Activated T-helper 17 cell treated with anti-CD3 and anti-CD28 coated beads, Interleukin-2, amount 50 U/mL, for 72 hours (primary cell): ENCODE measurements at regions not wholly inside any gene's neighbourhood (a gene's known extent, or its start where the extent isn't known, plus 50 kb on each side); places are given as distances from the start of the nearest gene placed in this dataset.
A peak's percentile ranks its signal among the peaks of the same experiment; 100 is the strongest.

Source experiments
- ATAC-seq: fragments of 150-1000 bp; cut with Tn5 transposase; replicated peaks from 2 replicates; pipeline ENCODE4 v1.10.0; 2021; ENCODE audit warnings: mild to moderate bottlenecking, moderate library complexity
- H3K27ac Mint-ChIP-seq: one replicate; pipeline ENCODE4 v1.8.0; 2022; ENCODE audit warnings: mixed read lengths
- H3K27me3 Mint-ChIP-seq: one replicate; pipeline ENCODE4 v1.8.0; 2022; ENCODE audit warnings: mixed read lengths
- H3K36me3 Mint-ChIP-seq: one replicate; pipeline ENCODE4 v1.8.0; 2022; ENCODE audit warnings: low read depth, mild to moderate bottlenecking, mixed read lengths
- H3K4me1 Mint-ChIP-seq: one replicate; pipeline ENCODE4 v1.8.0; 2022; ENCODE audit warnings: mixed read lengths
- H3K4me3 Mint-ChIP-seq: one replicate; pipeline ENCODE4 v1.8.0; 2022; ENCODE audit warnings: mild to moderate bottlenecking, mixed read lengths
- H3K9me3 Mint-ChIP-seq: one replicate; pipeline ENCODE4 v1.8.0; 2022; ENCODE audit warnings: mixed read lengths

GRCh38 chr2:11097854-11098387 lies 57.3 kb upstream of the SLC66A3 start:
- Mint-ChIP-seq H3K27ac (no peak overlapping the region), H3K4me1 (no peaks in the 10 kb centered on the region), H3K27me3 (no peaks in the 10 kb centered on the region)

DNA sequence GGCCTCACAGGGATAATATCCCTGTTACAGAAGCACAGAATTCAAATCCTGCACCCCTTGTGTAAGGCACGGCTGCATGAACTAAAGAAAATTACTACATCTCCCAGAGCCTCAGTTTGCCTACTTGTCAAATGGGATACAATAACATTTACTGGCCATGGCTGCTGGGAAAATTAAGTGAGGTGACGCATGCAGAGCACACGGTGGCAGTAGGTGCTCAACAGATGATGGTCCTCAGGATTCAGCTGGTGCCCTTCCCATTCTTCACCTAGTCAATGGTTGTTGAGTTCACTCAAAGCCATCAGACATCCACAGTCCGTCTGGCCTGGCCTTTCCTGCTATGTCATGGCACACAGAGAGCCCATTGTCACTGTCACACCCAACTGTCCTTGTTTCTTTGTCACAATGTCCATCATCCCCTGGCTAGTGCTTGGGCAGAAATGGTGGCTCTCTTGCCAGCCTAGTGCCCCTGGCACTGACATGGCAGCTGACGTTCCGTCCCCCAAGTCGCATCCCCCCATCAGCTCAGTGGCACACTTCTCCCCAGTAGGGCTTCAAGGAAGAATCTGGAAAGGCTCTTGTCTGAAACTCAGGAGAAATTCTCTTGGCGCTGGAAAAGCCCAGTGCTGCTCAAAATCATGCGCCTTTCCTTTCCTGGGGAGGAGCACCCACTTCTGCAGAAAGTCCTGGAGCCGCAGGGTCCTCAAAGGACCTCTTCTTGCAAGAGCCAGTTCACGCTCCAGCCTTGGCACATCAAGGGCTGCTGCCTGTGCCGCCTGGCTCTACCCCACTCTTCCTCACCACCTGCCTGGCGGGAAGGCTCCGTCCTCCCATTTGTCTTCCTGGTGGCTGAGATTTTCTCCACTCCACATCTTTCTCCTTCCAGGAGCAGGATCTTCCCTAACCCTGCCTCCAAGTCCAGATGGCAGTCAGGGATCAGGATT lies 55.9 kb upstream of the SLC66A3 start:
- no peak overlapping the region for H3K4me3 Mint-ChIP-seq
- H3K4me1 Mint-ChIP-seq, result peaks cover 7% of the 10 kb centered on the region
- H3K27me3 Mint-ChIP-seq, result no peaks in the 10 kb centered on the region
- H3K9me3 Mint-ChIP-seq, result no peaks in the 10 kb centered on the region
- no peak overlapping the region for H3K27ac Mint-ChIP-seq
- H3K36me3 Mint-ChIP-seq, result no peaks in the 10 kb centered on the region
- ATAC-seq, result no peak

More at GRCh38 chr2:11097854-11098387, 57.3 kb upstream of the SLC66A3 start:
- H3K36me3 Mint-ChIP-seq, result no peaks in the 10 kb centered on the region
- no peaks in the 10 kb centered on the region for H3K9me3 Mint-ChIP-seq
- no peak overlapping the region for H3K4me3 Mint-ChIP-seq
- no peak for ATAC-seq

GRCh38 chr2:11100130-11100529 lies 55.1 kb upstream of the SLC66A3 start:
- Mint-ChIP-seq H3K27me3 (no peaks in the 10 kb centered on the region), H3K36me3 (no peaks in the 10 kb centered on the region), H3K9me3 (no peaks in the 10 kb centered on the region)

GRCh38 chr2:11100976-11101375 lies 54.3 kb upstream of the SLC66A3 start:
- peaks cover 16% of the 10 kb centered on the region for H3K4me1 Mint-ChIP-seq
- no peaks in the 10 kb centered on the region for H3K27me3 Mint-ChIP-seq
- H3K36me3 Mint-ChIP-seq, result no peaks in the 10 kb centered on the region
- no peak overlapping the region for H3K4me3 Mint-ChIP-seq
- no peak for ATAC-seq
- H3K27ac Mint-ChIP-seq, result no peak overlapping the region
- H3K9me3 Mint-ChIP-seq, result no peaks in the 10 kb centered on the region

More at GRCh38 chr2:11100130-11100529, 55.1 kb upstream of the SLC66A3 start:
- no peak overlapping the region for H3K27ac Mint-ChIP-seq
- no peak overlapping the region for H3K4me3 Mint-ChIP-seq
- no peak for ATAC-seq
- peaks cover 12% of the 10 kb centered on the region for H3K4me1 Mint-ChIP-seq

- Mint-ChIP-seq H3K27me3 (no peaks in the 10 kb centered on the region), H3K4me3 (no peak overlapping the region), H3K4me1 (peaks cover 17% of the 10 kb centered on the region), H3K36me3 (no peaks in the 10 kb centered on the region), H3K27ac (no peak overlapping the region), H3K9me3 (no peaks in the 10 kb centered on the region)
- no peak for ATAC-seq
Measured at GRCh38 chr2:11101430-11101829, 53.8 kb upstream of the SLC66A3 start.

- no peak for ATAC-seq
- peaks cover 17% of the 10 kb centered on the region for H3K4me1 Mint-ChIP-seq
- H3K36me3 Mint-ChIP-seq, result no peaks in the 10 kb centered on the region
- no peak overlapping the region for H3K27ac Mint-ChIP-seq
- H3K9me3 Mint-ChIP-seq, result no peaks in the 10 kb centered on the region
- H3K4me3 Mint-ChIP-seq, result no peak overlapping the region
- H3K27me3 Mint-ChIP-seq, result no peaks in the 10 kb centered on the region
Measured at GRCh38 chr2:11102466-11102865, 52.8 kb upstream of the SLC66A3 start.

DNA sequence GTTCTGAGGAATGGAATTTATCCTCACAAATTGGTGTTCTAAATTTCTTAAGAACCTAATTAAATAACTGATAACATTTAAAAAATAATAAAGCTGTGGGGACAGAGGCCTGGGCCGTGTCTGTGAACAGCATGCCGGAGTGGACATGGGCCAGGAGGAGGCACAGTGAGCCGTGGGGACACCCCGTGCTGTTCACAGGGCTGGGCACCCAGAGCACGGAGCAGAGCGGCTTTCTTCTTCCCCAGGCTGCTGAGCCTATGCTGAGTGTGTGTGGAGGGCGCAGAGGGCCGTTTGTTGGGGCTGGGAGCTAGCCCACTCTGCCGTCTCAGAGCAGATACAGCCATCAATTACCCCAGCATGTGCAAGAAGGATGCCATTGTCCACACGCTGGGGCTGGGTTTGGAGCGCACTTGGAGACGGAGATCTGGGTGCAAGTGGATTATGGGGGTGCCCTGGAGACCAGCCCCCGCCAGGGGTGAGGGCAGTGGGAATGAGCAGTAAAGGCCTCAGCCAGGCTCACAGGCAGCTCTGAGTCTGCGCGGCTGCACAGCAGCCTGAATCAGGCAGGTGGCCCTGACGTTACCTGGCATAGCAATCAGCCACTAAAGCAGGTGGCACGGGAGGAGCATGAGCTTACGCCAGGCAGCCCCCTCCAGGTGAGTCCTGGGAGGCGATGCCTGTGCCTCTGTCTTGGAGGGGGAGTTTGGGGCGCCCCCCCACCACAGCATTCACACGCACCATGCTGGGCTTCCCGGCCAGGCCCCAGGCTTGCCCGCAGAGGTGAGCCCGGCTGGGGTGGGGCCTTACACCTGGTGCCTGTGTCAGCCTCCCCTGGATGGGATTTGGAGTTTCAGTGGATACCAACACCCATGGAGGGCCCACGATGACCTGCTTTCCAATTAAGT lies 52.1 kb upstream of the SLC66A3 start:
- Mint-ChIP-seq H3K9me3 (no peaks in the 10 kb centered on the region), H3K4me3 (peak overlapping the region; percentile 21), H3K27ac (no peak overlapping the region), H3K4me1 (peaks cover 17% of the 10 kb centered on the region), H3K27me3 (no peaks in the 10 kb centered on the region), H3K36me3 (no peaks in the 10 kb centered on the region)
- ATAC-seq, result peak; percentile 23

- no peaks in the 10 kb centered on the region for H3K36me3 Mint-ChIP-seq
- H3K4me3 Mint-ChIP-seq, result peak overlapping the region; percentile 21
- peaks cover 17% of the 10 kb centered on the region for H3K4me1 Mint-ChIP-seq
- no peaks in the 10 kb centered on the region for H3K27me3 Mint-ChIP-seq
- H3K27ac Mint-ChIP-seq, result no peak overlapping the region
- ATAC-seq, result peak; percentile 77
- H3K9me3 Mint-ChIP-seq, result no peaks in the 10 kb centered on the region
Measured at GRCh38 chr2:11103984-11104793, 51.1 kb upstream of the SLC66A3 start.

- Mint-ChIP-seq H3K4me3 (peak overlapping the region; percentile 21), H3K27me3 (no peaks in the 10 kb centered on the region), H3K9me3 (no peaks in the 10 kb centered on the region), H3K27ac (no peak overlapping the region), H3K36me3 (no peaks in the 10 kb centered on the region), H3K4me1 (peaks cover 17% of the 10 kb centered on the region)
- ATAC-seq, result no peak
Measured at GRCh38 chr2:11104794-11105660, 50.2 kb upstream of the SLC66A3 start.
